ENCODE measurements at regions not wholly inside any gene's neighbourhood (a gene's known extent, or its start where the extent isn't known, plus 50 kb on each side); places are given as distances from the start of the nearest gene placed in this dataset.

DNA sequence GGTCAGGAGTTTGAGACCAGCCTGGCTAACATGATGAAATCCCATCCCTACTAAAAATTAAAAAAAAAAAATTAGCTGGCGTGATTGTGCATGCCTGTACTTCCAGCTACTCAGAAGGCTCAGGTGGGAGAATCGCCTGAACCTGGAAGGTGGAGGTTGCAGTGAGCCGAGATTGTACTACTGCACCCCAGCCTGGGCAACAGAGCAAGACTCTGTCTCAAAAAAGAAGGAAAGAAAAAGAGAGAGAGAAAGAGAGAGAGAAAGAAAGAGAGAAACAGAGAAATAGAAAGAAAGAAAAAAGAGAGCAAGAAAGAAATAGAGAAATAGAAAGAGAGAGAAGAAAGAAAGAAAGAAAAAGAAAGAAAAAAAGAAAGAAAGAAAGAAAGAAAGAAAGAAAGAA is 292.8 kb upstream of the KLF6 start:
- DNase-seq (ENCODE audit: low spot score): no peak

DNA sequence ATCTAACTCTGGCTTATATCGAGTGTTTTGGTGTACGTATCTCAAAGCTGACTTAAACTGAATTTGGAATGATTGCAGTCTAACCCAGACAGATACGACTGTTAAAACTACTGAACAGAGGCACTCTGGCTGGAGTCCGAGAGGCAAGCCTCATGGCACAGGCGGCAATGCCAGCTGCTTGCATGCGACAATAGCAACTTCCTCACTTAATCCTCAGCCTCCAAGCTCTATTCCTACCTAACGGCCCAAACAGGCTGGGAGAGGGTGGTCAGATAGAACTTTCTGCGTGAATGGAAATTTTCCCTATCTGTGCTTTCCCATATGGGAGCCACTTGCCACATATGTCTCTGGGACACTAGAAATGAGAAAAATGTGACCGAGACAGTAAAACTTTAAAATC is 292.0 kb upstream of the KLF6 start:
- DNase-seq (ENCODE audit: low spot score): no peak

DNA sequence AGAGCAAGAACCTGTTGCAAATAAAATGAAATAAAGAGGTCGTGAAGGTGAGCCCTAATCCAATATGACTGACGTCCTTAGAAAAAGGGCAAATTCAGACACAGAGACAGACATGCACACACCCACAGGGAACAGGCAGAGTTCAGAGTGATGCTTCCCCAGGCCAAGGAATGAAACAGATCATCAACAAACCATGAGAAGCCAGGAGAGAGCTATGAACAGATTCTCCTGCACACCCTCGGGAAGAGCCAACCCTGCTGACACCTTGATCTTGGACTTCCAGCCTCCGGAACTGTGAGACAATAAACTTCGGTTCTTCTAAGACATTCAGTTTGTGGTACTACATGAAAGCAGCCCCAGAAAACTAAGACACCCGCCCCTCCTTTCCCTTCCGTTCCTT is 290.4 kb upstream of the KLF6 start:
- DNase-seq (ENCODE audit: low spot score): no peak

DNA sequence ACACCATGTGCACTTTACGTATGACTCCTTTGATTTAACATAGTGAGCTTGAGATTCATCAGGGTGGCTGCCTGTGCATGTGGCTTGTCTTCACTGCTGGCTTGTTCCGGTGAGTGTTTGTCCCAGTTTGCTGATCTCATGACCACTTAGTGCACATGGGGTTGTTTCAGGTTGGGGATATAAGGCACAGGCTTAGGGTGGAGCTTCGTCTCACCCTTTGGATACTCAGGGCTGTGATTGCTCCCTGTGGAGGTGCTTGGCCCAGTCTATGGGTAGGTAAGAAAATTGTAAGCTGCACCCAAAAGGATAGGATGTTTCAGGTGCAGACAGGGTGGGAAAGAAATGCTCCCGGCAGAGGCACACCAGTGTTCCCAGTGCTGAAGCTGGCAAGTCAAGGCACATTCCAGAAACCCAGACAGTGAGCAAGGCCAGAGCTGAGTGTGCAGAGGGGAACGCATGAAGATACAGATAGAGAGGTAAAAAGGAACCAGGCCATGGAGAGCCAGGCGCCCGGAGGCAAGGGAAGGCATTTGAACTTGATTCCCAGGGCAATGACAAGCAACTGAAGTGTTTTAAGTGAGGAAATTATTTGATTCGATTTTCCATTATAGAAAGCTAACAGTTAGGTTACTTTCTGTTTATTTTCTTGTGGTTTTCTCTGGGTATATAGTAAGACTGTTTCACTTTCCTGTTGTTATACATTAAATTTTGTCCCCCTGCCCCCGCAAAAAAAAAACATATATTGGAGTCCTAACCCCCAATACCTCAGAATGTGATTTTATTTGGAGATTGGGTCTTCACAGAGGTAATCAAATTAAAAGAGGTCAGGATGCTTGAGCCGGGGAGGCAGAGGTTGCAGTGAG is 289.8 kb upstream of the KLF6 start:
- DNase-seq (ENCODE audit: low spot score): no peak

DNA sequence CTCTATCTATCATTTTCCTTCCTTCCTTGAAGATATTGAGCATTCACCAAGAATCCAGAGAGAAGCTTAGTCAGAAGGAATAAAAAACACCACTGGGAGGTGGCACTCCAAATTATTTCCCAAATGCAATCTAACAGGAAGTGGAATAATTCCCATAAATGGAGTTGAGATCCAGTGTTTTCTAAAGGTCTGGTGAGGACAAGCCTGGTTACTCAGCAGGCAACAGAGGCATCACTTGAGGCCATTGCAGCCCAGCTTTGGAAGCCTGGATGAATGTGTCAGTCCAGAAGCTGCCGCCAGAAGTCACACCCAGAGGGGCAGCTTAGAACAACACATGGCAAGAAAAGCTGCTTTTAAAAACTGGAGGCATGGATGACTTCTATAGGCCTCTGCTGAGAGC is 288.9 kb upstream of the KLF6 start:
- DNase-seq (ENCODE audit: low spot score): no peak

DNA sequence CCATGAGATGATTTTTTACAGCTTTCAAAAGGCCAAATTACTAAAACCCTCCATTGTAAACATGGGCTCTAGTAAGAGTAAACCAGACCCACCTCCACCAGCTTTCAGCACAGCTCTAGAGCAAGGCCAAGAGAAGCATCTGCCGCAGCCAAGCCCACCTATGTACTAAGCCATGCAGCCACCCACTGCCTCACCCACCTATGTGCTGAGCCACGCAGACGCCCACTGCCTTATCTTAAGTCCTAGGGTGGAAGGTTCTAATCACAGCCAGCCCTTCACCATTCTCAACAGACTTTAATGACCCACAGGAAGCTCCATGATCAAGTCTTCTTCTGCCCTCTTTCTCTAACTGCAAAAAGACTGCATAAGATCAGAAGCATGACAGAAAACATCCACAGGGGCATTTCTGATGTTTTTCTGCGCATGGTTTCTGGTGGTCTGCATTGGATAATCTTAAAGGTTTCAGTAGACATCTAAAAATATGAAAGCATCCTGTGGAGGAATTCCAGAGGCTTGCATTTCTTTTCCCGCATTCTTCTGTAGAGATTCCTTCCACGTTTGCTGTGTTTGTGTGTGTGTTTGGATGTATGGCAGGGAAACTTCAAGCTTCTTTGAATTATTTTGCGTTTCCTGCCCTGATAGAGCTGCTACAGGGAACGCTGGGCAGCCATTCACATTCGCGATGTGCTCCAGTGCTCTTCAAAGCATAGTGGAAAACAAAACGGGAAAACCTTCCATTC is 286.1 kb upstream of the KLF6 start:
- DNase-seq (ENCODE audit: low spot score): no peak

DNA sequence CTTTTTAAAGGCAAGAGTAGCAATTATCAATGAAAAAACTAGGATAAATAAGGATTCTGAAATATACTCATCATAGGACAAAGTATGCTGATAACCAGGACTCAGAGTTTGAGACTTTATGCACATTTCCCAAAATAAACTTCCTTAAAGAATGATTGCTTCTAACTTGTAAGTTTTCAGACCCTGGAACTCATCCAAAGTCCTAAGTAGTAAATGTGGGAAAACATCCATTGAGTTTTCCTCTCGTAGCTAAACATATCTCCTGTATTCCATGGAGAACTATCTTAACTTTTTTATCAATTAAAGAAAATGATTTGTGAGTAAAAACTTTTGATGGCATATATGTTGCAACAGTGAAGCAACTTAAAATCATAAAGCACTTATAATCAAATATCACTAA is 285.2 kb upstream of the KLF6 start:
- DNase-seq (ENCODE audit: low spot score): no peak

DNA sequence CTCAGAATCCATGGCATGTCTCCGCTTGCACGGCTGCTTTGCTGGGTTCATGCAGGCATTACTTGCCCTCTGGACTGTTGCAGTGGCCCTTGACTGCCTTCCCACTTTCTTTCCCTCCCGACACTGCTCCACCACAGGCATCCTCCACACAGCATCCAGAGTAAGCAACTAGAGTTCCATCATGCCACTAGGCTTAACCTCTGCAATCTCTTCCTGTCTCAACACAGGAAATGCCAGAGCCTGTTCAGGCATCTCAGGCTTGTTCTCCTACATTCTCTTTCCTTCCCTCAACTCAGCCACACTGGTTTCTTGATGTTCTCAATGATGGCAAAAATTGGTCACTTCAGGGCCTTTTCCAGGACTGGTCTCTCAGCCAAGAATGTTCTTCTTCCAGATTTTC is 284.5 kb upstream of the KLF6 start:
- no peak for DNase-seq (ENCODE audit: low spot score)

DNA sequence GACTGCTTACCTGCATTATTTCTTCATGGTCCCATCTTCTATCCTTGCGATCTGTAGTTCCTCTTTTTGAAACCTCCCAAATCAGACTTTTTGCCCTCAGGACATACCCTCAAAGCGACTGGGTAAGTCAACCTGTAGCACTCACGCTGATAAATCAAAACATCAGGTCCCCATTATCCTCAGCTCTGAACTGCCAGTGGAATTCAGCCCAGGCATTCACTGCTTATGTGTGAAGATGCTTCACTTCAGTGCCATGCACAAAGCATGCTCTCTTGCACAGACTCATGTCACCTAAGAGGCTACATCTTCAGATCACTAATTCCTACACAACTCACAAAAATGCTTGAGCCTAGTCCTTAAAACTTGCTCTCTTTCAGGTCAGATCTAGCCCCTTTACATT is 283.6 kb upstream of the KLF6 start:
- DNase-seq (ENCODE audit: low spot score): no peak

DNA sequence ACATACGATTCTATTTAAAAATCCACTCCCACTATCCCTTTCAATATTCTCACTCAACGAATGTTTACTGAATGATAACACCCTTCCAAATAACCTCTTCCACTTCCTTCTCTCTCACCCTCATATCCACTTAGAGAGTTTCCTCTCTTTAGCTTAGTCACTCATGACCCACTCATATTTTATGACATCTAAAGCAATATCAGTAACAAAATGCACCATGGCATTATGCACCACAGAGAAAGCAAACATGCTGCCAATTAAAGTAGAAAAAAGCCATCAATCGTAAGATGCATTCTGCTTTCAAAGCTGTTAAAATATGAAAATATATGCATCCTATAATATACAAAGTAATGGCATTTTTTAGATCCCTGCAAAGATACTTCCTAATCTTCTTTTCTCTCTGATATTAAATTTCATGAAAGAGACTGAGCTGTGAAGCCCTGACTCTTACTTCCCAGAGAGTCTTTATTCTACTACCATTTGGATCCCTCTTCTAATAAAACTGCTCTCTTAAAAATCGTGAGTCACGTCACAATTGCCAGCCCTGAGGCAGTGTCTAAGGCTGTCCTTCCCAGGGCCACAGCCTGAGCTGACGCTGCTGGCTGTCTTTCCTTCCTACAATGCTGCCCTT is 283.0 kb upstream of the KLF6 start:
- DNase-seq (ENCODE audit: low spot score): no peak

DNA sequence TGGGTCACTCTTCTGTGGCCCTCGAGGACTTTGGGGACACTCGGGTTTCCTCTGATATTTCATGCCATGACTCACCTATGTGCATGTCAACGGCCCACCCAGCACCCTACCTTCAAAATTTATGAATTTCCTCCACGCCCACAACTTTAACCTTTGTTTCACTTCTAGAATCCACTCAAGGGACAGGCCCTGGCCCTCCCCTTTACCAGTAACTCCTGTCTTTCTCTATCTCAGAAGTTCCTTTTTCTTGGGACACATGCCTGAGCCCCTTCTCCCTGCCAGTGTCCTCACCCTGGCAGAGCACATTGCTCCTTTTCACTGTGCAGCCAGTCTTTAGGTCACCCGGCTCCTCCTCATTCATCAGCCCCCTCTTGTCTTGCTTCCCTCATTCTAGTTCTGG is 282.5 kb upstream of the KLF6 start:
- DNase-seq (ENCODE audit: low spot score): no peak

DNA sequence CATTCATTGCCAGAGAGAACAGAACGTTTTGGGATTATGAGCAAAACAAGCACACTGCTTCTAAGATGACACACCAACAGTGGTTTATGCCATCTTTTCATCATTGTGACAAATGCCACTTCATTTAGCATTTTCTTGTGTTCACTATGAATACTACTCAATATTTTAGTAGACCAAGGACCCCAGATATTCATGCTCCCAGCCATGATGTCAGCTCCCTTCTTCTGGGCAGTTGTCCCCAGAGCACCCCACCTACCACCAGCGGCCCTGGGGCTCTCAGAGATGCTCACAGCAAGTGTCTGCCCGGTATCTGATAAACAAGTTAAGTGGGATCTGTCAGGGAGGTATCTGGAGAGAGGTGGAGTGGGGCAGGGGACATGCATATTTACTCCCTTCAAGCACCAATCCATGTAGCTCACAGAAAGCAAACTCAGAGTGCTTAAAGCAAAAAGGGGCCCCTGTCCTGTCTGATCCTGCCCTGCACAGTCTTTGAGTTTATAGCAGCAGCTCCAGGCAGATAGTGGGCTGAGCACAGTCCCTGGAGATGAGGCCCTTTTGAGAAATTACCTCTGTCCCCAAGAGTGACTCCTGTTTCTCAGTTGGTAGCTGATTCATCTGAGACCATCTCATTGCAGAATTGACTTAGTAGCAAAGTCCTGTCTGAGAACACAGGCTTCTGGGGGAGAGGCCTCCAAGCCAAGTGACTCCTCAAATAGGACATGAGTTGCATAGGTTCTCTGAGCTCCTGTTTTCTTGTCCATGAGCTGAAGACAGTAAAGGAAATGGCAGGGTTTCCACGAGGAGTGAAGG is 281.8 kb upstream of the KLF6 start:
- DNase-seq (ENCODE audit: low spot score): no peak

DNA sequence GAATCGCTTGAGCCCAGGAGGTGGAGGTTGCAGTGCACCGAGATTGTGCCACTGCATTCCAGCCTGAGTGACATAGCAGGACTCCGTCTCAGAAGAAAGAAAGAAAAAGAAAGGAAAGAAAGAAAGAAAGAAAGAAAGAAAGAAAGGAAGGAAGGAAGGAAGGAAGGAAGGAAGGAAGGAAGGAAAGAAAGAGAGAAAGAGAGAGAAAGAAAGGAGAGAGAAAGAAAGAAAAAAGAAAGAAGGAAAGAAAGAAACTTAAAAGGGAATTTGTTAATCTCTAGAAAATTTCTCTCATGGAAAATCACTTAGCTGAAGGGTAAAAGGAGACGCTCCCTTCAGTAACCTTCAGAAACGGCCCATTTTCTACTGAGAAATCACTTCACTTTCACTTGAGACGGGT is 279.5 kb upstream of the KLF6 start:
- no peak for DNase-seq (ENCODE audit: low spot score)

DNA sequence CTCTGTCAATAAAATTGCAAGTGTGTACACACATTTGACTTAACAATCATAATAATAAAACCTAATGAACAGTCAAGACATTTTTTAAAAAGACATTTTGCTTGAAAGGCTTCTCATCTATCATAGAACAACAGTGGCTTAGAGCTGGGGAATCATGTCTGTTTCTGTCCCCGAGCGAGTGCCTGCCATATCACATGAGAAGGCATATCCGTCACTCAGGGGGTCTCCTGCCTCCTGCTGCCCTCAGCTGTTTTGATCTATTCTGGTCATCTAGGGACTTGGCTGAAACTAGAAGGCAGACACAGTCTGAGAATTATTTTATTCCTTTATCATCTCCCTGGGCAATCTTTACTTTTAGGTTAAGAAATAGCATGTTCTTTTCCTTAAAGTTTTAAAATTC is 278.7 kb upstream of the KLF6 start:
- no peak for DNase-seq (ENCODE audit: low spot score)

DNA sequence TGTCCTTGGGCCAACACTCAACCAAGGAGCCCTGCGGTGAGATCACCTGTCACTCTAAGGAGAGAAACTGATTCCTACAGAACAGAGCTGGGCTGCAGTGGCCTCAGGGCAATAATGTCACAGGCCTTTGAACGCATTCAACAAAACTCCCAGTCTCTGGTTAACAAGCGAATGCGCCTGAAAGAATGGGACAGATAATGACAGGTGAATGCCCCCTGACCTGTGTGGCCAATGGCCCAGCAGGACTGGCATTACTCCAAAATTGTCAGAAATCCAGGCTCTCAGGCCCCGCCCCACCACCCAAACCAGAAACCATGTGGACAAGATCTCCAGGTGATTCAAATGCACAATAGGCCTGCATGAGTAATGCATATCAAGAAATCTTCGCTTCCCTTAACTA is 277.7 kb upstream of the KLF6 start:
- DNase-seq (ENCODE audit: low spot score): no peak

DNA sequence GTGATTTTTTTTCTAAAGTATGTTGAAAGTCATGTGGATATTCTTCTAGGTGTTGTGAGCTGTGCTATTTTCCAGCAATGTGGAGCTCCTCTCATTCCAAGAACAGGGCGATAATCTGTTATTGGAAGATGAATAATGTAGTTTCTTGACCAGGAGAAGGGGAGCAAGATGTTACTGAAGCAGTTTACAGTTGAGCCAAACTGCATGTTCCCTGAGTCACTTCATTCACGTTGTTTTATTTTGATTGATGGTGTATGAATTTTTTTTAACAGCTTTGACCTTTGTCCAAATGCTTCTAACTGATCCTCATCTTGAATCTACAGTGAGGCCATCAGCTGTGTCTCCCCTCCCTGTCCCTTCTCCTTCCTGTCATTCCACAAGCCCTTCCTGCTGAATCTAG is 277.1 kb upstream of the KLF6 start:
- no peak for DNase-seq (ENCODE audit: low spot score)

DNA sequence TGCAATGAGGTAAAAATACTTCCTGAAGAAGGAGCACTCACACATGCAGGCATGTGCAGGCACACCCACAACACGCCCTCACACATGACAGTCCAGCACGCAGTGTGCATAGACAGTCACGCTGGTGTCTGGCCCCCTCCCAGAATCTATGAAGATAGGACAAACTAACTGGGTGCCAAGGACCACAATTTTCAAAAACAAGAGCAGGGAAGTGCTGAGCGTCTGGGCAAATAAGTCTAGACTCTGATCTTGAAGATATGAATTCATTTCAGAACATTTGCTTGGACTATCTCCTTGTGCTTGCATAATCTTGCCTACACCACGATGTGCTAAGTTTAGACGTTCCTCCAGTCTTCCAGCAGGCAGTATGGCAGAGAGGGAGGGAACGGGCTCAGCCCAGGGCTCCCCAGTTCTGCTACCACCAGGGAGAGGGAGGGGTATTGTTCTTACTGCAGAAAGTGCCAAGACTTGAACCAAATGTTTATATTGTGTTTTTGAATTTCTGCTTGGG is 276.5 kb upstream of the KLF6 start:
- DNase-seq (ENCODE audit: low spot score): no peak

DNA sequence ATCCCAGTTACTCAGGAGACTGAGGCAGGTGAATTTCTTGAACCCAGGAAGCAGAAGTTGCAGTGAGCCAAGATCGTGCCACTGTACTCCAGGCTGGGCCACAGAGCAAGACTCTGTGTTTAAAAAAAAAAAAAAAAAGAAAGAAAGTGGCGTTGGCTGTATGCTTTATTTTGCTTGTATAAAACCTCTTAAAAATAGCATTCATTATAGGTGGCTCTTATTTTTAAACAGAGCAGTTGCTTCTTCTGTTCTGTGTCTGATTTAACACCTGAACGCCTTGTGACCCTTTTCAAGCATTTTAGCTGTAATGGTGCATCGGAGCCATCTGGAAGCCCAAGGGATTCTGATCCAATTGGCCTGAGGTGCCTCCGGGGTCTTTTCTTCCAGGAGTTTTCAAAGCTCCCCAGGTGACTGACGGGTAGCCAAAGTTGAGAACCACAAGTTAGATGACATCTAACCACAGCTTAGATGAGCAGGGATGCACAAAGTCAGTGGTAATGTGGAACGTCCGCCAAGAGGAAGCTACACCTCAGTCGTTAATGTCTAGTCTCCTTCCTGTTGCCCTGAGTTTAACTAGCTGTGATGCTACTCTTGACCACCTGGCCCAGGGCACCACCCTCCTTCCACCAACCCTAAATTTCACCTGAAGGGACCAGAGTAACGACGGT is 274.6 kb upstream of the KLF6 start:
- no peak for DNase-seq (ENCODE audit: low spot score)

DNA sequence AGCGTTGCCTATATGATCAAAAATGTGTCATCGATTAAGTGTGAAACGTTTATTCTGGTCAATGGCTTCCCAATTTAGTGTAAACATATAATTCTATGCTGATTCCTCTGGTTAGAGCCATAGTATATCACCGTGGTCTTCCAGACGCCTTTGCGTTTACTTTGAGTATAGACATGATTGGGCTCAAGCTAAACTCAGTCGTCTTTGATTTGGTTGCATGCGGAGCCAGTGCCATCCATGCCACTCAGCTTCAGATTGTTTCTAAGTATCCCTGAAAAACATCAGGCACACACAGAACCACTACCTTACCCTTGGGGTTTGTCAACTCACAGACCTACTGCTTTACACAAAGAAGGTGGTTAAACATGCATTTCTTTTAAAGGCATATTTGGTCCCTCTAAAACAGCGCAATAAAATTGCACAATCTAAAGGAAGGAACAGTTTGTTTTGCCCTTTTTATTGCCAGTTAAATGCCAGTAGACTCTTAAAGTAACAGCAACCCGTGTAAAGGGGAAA is 273.6 kb upstream of the KLF6 start:
- DNase-seq (ENCODE audit: low spot score): no peak

DNA sequence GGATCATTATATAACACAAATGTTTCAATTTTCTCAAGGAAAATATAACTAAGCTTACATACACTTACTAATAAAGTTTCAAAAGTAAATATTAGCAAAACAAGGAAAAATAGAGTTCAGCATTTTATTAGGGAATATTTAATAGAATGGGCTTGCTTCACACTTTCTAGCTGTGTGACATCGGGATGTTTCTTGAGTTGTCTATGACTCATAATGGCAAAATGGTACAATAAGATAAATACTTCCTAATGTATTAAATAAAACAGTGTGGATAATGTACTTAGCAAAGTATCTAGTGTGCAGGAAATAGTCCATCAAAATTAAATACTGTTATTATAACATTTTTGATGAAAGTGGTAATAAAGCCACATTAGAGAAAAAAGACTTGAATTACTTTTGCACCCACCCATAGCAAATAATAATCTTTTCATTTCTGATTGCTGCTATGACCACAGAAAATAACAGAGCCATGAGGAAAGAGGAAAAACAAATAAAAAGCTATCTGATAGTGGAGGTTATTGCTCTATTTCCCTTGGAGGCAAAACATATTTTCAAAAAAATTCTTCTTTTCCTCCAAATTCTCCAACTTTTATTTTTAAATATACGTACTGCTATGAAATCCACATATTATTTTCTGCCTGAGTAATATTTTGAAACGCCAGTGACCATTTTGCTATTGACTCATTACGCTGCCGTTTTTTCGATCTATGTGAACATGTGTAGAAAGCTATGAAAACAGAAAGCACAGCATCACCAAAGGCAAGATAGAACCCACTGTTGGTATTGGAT is 272.9 kb upstream of the KLF6 start:
- DNase-seq (ENCODE audit: low spot score): no peak

Data from H4 (cell line).